GM12892 (cell line): ENCODE measurements at regions not wholly inside any gene's neighbourhood (a gene's known extent, or its start where the extent isn't known, plus 50 kb on each side); places are given as distances from the start of the nearest gene placed in this dataset.

Source experiments
- DNase-seq: peaks from one replicate; pipeline ENCODE4 v3.0.0; 2011; ENCODE audit not compliant: insufficient read length
- FAIRE-seq: peaks from 2 replicates; lab custom pipeline; 2011; peaks lifted over from hg19 to GRCh38; lab: Jason Lieb, UNC
- POLR2A ChIP-seq: IDR thresholded peaks from 2 replicates; pipeline ENCODE4 v1.6.1; 2011; ENCODE audit warnings: low read depth, low read length, control low read depth
- POLR2AphosphoS5 ChIP-seq: IDR thresholded peaks from 2 replicates; pipeline ENCODE4 v1.6.1; 2011; ENCODE audit warnings: low read depth, low read length, control low read depth
- TAF1 ChIP-seq: IDR thresholded peaks from 2 replicates; pipeline ENCODE4 v1.6.1; 2011; ENCODE audit warnings: low read depth, mild to moderate bottlenecking, control low read depth, low read length, borderline replicate concordance

DNA sequence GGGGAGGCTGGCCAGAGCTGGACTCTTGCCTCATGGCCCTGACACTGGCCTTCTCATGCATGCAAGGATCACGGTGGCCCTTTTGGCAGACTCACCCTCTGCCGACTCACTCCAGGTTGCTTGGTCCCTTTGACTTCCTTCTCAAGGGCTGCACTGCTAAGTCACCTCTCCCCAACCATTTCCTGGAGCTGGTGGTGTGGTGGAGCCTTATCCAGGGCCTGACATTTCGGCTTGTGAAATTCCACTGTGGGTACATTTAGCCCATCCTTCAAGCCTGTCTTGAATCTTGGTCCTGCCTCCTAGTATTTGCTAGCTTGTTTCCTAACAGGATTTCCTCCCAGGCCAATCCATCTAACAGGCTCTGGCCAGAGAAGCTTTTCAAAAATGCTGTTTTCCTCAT, 52.6 kb upstream of the JUN start:
- FAIRE-seq = no peak
- DNase-seq = no peak
- TF ChIP-seq POLR2A = no peak
- TF ChIP-seq TAF1 = no peak
- TF ChIP-seq POLR2AphosphoS5 = no peak

DNA sequence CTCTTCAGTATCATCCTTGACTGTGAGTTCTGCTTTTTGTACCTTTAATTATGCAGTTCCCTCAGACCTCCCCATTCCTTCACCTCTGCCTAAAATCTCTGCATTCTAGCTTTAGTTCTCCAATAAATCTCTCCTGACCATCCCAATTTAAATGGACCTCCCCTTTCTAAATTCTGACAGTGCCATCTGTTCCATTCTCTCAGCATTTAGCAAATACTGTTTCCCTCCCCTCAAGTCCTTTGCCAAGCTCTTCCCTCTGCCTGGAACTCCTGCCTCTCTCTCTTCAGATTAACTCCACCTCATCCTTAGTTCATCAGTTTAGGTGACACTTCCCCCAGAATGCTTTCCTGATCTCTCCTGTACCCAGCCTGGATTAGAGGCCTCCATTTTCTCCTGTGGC, 54.0 kb upstream of the JUN start:
- DNase-seq (no peak), FAIRE-seq (no peak)
- TF ChIP-seq TAF1 (no peak), POLR2AphosphoS5 (no peak), POLR2A (no peak)

DNA sequence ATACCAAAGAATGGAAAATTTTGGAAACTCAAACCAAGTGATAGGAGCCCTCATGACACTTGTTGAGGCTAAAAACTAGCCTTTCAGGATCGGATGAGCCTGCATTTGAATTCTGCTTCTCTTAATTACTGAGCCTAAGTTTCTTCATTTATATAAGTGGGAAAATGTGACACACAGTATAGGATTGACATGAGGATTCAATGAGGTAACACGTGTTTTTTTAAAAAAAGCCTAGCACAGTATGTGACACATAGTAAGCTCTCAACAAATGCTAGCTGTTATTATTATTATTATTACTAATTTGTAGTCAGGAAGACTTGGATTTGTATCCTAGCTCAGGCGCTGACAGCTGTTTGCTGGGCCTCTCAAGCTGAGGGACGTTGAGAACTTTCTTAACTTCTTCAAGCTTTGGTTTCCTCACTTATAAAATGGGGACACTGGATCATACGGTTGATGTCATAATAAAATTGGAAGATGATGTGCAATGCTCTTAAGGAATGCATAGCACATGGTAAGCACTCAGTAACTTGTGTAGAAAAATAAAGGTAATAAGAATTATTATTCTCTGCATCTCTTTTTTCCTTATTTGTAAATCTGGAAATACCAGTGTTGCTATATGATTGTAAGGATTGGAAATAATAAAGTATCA, 55.4 kb upstream of the JUN start:
- FAIRE-seq (no peak), DNase-seq (no peak)
- no peak for TF ChIP-seq POLR2A
- no peak for TF ChIP-seq POLR2AphosphoS5
- TF ChIP-seq TAF1 = no peak

DNA sequence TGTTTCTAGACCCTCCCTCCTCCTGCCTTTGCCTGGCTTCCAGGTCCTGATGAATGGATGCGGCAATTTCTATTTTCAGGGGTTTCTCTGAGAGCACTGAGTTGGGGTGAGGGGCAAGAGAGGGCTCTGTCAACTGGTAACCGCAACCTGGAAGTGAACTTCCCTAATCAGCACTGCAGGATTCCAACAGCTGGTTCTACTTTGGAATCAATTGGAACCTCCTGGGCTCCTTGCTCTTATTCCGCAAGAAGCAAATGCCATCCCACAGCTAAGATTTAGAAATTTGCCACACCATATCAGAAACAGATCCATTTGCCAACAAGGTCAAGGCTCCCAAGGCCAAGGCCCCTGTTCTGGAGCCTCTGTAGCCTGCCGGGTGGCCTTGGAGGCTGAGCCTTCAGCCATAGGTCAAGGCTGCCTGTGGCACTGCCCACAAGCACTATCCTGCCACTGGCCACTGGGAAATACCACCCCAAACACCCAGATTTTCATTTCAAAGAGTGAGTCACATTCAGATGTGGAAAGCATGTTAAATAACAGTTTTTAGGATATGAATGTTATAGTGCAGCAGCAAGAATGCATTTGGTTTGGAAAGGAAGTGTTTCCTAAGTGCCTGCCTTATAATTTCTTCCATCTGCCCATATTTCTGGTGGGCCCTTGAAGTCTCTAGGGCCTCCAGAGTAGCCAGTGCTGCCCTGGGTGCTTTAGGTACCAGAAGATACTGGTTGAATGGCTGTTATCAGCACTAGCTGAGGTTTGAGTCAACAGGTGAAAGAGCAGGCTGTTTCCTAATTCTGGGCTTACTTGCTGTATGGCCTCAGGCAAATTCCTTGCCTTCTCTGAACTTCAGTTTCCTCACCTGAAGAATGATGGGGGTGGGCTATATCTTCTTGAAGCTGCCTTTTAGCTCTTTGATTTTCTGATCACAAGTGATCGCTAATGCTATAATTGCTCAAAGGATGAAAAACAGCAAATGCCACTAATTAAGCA, 56.3 kb upstream of the JUN start:
- FAIRE-seq = no peak
- no peak for DNase-seq
- TF ChIP-seq POLR2A = no peak

DNA sequence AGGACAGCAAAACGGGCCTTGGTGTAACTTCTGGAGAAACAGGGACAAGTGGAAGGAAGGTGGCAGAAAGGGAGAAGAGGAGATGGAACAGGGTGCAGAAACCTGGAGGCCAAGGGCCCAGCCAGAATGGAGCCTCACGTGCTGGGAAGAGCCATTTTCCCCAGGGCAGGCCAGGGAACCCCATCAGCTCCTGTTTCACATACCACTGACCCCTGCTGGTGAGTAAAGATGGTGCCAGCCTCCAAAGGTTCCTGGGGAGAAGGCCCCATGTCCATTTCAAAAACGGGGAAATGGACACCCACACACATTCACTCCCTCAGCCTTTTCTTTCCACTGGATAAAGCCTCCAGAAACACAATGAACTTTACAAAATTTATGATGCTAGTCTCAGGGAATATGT, 57.6 kb upstream of the JUN start:
- FAIRE-seq = no peak
- no peak for TF ChIP-seq TAF1
- TF ChIP-seq POLR2AphosphoS5 = no peak
- TF ChIP-seq POLR2A = no peak
- DNase-seq = no peak

DNA sequence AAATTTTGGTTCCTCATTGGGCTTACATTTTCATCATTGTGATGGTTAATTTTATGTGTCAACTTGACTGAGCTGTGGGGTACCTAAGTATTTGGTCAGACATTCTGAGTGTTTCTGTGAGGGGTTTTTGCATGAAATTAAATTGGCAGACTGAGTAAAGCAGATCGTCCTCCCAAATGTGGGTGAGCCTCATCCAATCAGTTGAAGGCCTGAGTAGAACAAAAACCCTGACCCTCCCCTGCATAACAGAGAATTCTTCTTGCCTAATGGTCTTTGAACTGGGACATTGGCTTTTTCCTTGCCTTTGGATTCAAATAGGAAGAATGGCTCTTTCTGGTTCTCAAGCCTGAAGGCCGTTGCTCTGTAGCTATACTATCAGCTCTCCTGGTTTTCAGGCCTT, 59.1 kb upstream of the JUN start:
- FAIRE-seq = no peak
- TF ChIP-seq TAF1 (no peak), POLR2A (no peak), POLR2AphosphoS5 (no peak)
- no peak for DNase-seq

DNA sequence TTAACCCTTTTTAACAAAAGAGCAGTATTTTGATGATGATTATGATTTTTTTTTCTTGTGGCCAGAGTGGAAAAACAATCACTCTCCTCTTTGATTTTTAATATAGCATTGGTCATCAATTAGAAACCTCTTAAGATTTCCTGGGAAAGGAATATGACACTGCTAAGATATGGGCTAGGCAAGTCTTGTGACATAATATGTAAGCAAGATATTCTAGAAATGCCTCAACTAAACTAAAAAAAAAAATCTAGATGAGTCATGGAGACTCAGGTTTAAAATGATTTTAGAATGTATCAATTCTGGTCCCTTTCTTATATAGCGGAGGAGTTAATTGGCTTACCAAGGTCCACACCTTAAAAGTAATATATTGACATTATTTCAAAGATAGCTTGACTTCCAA, 60.3 kb upstream of the JUN start:
- no peak for FAIRE-seq
- DNase-seq = no peak
- no peak for TF ChIP-seq POLR2A
- TF ChIP-seq POLR2AphosphoS5 = no peak
- no peak for TF ChIP-seq TAF1

DNA sequence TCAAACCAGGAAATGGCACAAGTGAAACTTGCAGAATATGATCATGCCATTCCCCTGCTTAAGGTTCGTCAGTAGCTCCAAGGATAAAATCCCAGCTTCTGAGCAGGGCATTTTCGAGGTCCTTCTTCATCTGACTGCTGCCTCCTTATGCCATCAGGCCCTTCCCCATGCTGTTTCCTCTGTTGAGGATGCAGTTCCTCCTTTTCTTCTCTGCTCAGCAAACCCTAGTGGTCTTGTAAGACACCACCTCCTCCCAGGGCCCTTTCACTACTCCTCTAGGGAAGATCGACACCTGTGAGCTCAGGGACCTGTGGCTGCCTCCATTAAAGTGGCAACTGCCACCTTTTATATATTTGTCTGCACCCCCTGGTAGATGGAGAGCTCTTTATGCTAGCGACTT, 62.1 kb upstream of the JUN start:
- no peak for TF ChIP-seq POLR2AphosphoS5
- no peak for TF ChIP-seq TAF1
- no peak for TF ChIP-seq POLR2A
- FAIRE-seq (no peak), DNase-seq (no peak)

DNA sequence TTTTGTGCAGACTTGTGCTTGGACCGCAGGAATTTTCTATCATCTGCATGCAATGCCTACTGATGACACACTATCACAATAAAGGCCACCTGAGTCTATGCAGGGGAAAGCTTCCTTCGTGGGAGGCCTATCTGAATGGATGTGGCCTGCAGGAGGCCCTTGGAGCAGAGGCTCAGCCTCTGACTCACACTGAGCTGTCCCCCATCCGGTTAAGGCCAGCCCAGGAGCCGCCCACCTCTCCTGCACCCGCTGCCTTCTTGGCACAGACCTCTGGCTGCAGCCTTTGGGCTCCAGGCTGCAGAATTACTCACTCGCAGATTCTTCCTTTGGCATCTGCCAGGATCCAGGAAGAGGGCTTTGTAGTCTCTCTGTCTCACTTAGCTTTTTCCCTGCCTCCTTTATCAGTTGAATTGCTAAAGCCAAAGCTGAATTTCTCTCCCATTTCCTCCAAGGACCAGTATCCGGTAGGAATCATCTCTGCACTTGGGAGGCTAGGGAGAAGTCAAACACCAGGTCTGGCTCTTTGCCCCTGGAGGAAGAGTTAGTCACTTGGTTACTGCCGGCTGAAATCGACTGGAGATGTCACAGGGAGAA, 65.1 kb upstream of the JUN start:
- FAIRE-seq (no peak), DNase-seq (no peak)
- no peak for TF ChIP-seq POLR2A
- TF ChIP-seq TAF1 = no peak

DNA sequence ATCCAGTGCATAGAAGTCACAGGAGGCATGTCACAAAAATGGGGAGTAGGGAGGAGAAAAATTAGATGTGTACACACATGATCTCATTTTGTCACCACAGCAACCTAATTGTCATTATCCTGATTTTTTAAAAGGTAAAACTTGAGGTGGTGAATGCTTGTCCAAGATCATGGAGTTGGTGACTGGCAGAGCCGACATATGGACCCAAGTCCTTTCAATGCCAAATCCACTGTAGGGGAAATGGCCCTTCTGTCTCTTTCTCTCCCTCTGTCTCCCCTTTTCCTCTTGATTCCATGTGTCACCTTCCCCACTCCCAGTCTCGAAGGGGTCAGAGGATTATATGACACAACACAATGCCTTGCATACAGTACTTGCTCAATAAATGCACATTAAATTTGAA, 65.7 kb upstream of the JUN start:
- no peak for FAIRE-seq
- DNase-seq = no peak
- TF ChIP-seq POLR2A = no peak
- no peak for TF ChIP-seq POLR2AphosphoS5
- no peak for TF ChIP-seq TAF1

DNA sequence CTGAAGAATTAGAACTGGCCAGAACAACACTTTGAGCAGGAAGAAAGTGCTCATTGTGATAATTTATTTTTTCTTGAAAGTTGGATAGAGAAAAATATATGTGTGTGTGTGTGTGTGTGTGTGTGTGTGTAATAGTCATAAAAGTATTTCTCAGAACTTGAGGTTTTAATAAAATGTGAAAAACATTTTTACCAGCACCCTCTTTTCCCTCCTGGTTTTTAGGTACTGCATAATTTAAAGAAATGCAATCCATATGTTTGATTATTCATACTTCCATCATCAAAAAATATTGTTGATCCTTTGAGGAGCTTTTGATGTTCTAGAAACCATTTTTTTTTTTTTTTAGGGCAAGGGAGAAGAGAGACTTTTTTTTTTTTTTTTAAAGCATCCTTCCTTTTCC, 66.8 kb upstream of the JUN start:
- no peak for TF ChIP-seq POLR2A
- no peak for TF ChIP-seq TAF1
- no peak for TF ChIP-seq POLR2AphosphoS5
- FAIRE-seq (no peak), DNase-seq (no peak)
